ENCODE measurements at regions not wholly inside any gene's neighbourhood (a gene's known extent, or its start where the extent isn't known, plus 50 kb on each side); places are given as distances from the start of the nearest gene placed in this dataset.

GRCh38 chr12:47362126-47362705 lies 282.5 kb upstream of the AMIGO2 start:
- H4K5ac ChIP-seq (ENCODE audit: low read depth, low read length), result no peak overlapping the region
- H3K9ac ChIP-seq (ENCODE audit: low read depth, low read length), result no peak overlapping the region
- H3K27me3 ChIP-seq (ENCODE audit: control insufficient read depth, insufficient read depth, low read length), result no peaks in the 10 kb centered on the region
- no TSS peak for BruUV-seq (replicated peaks)
- no peak overlapping the region for H4K8ac ChIP-seq (ENCODE audit: low read depth in 2 of 2, low read length in 2 of 2)
- WGBS, 2 experiments (ENCODE audit: extremely low coverage in 2 of 2, insufficient read length in 1 of 2), result no CpG with 5 or more reads among the region's 3 CpGs
- H2AFZ ChIP-seq (replicated peaks; ENCODE audit: low read length, poor library complexity), result no peak overlapping the region
- H2BK5ac ChIP-seq (ENCODE audit: low read depth, low read length, poor library complexity, severe bottlenecking), result no peak overlapping the region
- intact Hi-C loops (cut with micrococcal nuclease), result no loop called here
- no peak overlapping the region for H3K4me2 ChIP-seq (ENCODE audit: low read depth, low read length)
- no peak overlapping the region for H4K91ac ChIP-seq (ENCODE audit: insufficient read depth, low read depth, low read length)
- no peaks in the 10 kb centered on the region; the same call in 1 of the 2 replicates for H3K9me1 ChIP-seq (ENCODE audit: insufficient read depth, low read length)
- H3K4me1 ChIP-seq (ENCODE audit: control insufficient read depth, insufficient read depth, low read length), result no peaks in the 10 kb centered on the region
- no peak overlapping the region for H2AK5ac ChIP-seq (ENCODE audit: low read depth, low read length)
- H3K27ac ChIP-seq (ENCODE audit: insufficient read depth, low read length), result no peak overlapping the region
- H3K56ac ChIP-seq (ENCODE audit: extremely low read depth, insufficient read depth, low read length), result no peak overlapping the region
- no peaks in the 10 kb centered on the region for H3K79me1 ChIP-seq (ENCODE audit: low read depth in 1 of 2, low read length in 2 of 2)
- ChIA-PET CTCF (no interaction called here), POLR2A (ENCODE audit: unreplicated experiment) (no interaction called here)
- H2AK9ac ChIP-seq (replicated peaks; ENCODE audit: low read depth, low read length, poor library complexity), result no peak overlapping the region
- H2BK120ac ChIP-seq (ENCODE audit: low read depth, low read length), result no peak overlapping the region
- no peak overlapping the region for H2BK20ac ChIP-seq (ENCODE audit: low read depth, low read length)
- dilution Hi-C loops (cut with HindIII; ENCODE audit: low sequenced_read_pairs, unreplicated experiment), result no loop called here
- no peak overlapping the region for H3K23ac ChIP-seq (ENCODE audit: low read depth, low read length)
- H3K4ac ChIP-seq (ENCODE audit: low read depth, low read length), result no peak overlapping the region
- H2BK15ac ChIP-seq (ENCODE audit: low read depth, low read length), result no peak overlapping the region
- in situ Hi-C loops (cut with MboI; ENCODE audit: low sequenced_read_pairs), result no loop called here
- ATAC-seq (ENCODE audit: low read depth), result no peak
- no peak overlapping the region for H3K14ac ChIP-seq (replicated peaks; ENCODE audit: low read depth, low read length)
- no peak for DNase-seq
- H3K9me3 ChIP-seq (ENCODE audit: control insufficient read depth, insufficient read depth, low read length), result no peaks in the 10 kb centered on the region
- H3K36me3 ChIP-seq (ENCODE audit: control insufficient read depth, insufficient read depth, low read length), result no peaks in the 10 kb centered on the region
- no peak overlapping the region for H3K18ac ChIP-seq (ENCODE audit: low read depth, low read length)
- no peak overlapping the region for H3K4me3 ChIP-seq (ENCODE audit: insufficient read depth, low read depth, low read length)
- TF ChIP-seq RAD21 (IDR thresholded peaks at IDR 0.05; ENCODE audit: low read length) (no peak), CEBPB (IDR thresholded peaks at IDR 0.05; ENCODE audit: low read depth, low read length) (no peak), NFE2L2 (IDR thresholded peaks at IDR 0.05; ENCODE audit: low read depth, low read length) (no peak), CTCF (conservative IDR thresholded peaks at IDR 0.05; ENCODE audit: low read depth, low read length) (no peak), USF2 (IDR thresholded peaks at IDR 0.05; ENCODE audit: low read depth, low read length) (no peak), RFX5 (IDR thresholded peaks at IDR 0.05; ENCODE audit: low read depth, low read length) (no peak), POLR2A (IDR thresholded peaks at IDR 0.05; ENCODE audit: low read depth, low read length) (no peak), BHLHE40 (IDR thresholded peaks at IDR 0.05; ENCODE audit: low read depth, low read length) (no peak), MAFK (IDR thresholded peaks at IDR 0.05; ENCODE audit: low read depth, low read length) (no peak), MAZ (IDR thresholded peaks at IDR 0.05; ENCODE audit: borderline replicate concordance, low read depth, low read length) (no peak), FOS (IDR thresholded peaks at IDR 0.05; ENCODE audit: low read depth, low read length) (no peak), ELK1 (IDR thresholded peaks at IDR 0.05; ENCODE audit: borderline replicate concordance, low read depth, low read length) (no peak), MXI1 (IDR thresholded peaks at IDR 0.05; ENCODE audit: borderline replicate concordance, low read depth, low read length) (no peak), RCOR1 (IDR thresholded peaks at IDR 0.05; ENCODE audit: insufficient replicate concordance, low read length) (no peak), CHD1 (IDR thresholded peaks at IDR 0.05; ENCODE audit: low read depth, low read length) (no peak), SMC3 (IDR thresholded peaks at IDR 0.05; ENCODE audit: low read depth, low read length) (no peak)
- no peaks in the 10 kb centered on the region for H4K20me1 ChIP-seq (ENCODE audit: insufficient read depth, low read length)
